Erythroblast (primary cell): ENCODE measurements at regions not wholly inside any gene's neighbourhood (a gene's known extent, or its start where the extent isn't known, plus 50 kb on each side); places are given as distances from the start of the nearest gene placed in this dataset.

ENCODE experiments used
- DNase-seq, 2 experiments: peaks; one replicate each; lab custom pipeline; 2025; lab: John Stamatoyannopoulos, UW
- GATA1 ChIP-seq: IDR thresholded peaks from 2 replicates; pipeline ENCODE4 v1.6.1; 2011; ENCODE audit warnings: low read depth, mild to moderate bottlenecking, control low read depth, low read length, moderate library complexity
- POLR2A ChIP-seq: IDR thresholded peaks from 2 replicates; pipeline ENCODE4 v1.6.1; 2011; ENCODE audit warnings: mild to moderate bottlenecking, low read length

GRCh38 chr18:6616981-6617380 is 112.5 kb upstream of the ARHGAP28 start:
- no peak for DNase-seq

GRCh38 chr18:6621437-6621836 is 108.1 kb upstream of the ARHGAP28 start:
- no peak for DNase-seq
- TF ChIP-seq POLR2A, result no peak
- no peak for TF ChIP-seq GATA1

More at GRCh38 chr18:6616981-6617380, 112.5 kb upstream of the ARHGAP28 start:
- TF ChIP-seq POLR2A (no peak), GATA1 (no peak)

DNA sequence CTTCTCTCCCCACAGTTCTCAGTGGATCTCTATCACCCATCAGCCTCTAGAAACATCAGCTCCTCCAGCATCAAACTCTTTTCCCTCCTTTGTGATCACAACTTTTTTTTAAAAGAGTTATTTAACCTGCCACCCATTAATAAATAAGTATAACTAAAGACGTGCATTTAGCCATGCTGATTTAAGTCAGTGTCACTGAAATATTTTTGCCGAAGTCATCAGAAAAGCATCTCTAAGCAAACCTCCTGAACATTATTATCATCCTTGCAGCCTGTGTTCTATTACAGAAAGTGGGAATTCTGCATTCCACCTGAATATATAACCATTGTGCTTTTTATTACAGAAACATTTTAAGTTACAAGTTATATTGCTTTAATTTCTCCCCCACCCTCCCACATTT is 106.2 kb upstream of the ARHGAP28 start:
- DNase-seq, result no peak
- no peak for TF ChIP-seq GATA1
- no peak for TF ChIP-seq POLR2A

DNA sequence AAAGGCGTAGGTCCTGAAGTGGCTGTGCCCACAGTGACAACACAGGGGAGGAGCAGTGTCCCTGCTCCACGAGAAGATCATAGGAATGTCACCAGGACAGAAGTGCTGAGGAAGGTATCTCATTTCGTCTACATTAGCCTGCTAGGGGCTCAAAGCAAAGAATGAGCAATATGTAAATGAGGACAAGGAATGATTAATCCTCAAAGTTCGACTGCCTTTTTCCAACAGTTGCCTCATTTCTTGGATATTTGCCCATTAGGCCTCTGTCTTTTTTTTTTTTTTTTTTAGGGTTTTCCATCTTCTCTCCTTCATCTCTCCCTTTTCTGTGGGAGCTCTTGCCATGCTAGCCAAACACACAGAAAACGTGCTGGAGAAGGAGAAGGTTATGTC is 105.2 kb upstream of the ARHGAP28 start:
- TF ChIP-seq POLR2A, result no peak
- no peak for DNase-seq

DNA sequence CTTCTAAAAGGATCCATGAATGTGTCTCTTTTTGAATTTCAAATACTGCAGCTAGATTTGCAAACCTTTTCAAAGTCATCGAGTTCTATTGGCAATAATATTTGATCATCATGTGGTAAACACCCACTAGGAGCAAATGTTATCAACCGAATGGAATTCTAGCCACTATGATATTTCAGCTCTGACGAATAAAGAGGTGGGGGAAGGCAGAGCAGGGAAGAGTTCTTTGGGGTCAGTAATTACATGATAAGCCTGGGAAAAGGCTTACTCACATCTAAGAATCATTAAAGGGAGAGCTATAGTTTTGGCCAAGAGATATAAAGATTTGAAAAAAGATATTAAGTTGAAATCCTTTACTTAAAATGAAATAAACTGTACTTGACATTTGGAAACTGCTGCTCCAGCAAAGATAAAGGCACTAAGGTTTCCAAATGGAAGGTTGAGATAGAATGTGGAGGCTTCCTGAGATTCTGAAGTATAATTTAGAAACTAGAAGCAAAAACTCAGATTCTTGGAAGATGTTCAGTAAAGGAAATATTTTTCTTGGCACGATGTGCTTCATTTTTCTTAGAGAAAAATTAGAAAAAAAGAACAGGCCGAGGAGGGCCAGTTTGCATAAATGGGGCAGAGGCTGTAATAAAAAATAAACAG is 104.7 kb upstream of the ARHGAP28 start:
- DNase-seq, result no peak

GRCh38 chr18:6625481-6625880 is 104.0 kb upstream of the ARHGAP28 start:
- DNase-seq, result no peak
- no peak for TF ChIP-seq POLR2A
- TF ChIP-seq GATA1, result no peak

More for the DNA sequence above, 104.7 kb upstream of the ARHGAP28 start:
- TF ChIP-seq GATA1 (no peak), POLR2A (no peak)

- DNase-seq, result no peak
- TF ChIP-seq POLR2A (no peak), GATA1 (no peak)
These were observed 103.1 kb upstream of the ARHGAP28 start for GRCh38 chr18:6626457-6626856.

GRCh38 chr18:6627645-6628044 is 101.9 kb upstream of the ARHGAP28 start:
- no peak for DNase-seq
- TF ChIP-seq POLR2A, result no peak
- TF ChIP-seq GATA1, result no peak

- DNase-seq, result no peak
- no peak for TF ChIP-seq GATA1
- no peak for TF ChIP-seq POLR2A
These were observed 101.3 kb upstream of the ARHGAP28 start for GRCh38 chr18:6628187-6628586.

DNA sequence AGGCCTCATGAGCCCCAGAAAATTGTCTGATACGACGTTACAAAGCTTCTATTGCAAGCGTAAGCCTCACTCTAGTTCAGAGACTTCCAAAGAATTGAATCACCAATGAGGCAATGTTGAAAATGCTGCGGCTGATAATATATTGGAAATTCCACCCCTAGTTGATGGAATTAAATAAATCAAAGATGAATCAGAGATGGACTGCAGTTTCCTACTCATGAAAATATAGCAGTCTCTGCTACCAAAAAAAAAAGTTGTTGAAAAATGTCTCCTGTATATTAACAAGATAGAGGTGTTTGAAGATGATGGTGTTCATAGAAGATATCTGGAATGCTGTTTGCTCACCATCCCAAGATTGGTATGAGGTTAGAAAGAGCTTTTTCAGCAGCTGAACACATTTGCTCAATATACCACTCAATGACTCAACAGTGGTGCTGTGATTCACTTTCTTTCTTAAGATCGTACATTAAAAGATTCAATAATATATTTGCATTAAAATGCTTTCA is 99.8 kb upstream of the ARHGAP28 start:
- no peak for DNase-seq
- no peak for TF ChIP-seq GATA1
- no peak for TF ChIP-seq POLR2A

DNA sequence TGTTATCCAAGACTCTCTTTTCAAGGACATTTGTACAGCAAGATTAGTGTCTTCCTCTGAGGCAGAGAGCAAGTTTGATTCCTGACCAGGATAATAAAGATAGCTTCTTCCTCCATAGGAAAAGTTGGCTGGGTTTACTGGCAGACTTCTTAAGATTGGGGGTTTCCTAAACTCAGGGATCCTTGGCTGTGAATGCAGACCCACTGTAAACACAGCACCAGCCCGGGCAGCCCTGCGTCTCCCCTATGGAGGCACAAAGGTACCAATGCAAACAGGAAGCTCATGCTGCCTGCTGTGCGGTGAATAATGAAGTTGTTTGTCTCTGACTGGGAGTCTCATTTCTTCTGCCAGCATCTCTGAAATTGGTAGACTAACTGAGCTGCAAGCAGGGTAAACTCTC is 96.2 kb upstream of the ARHGAP28 start:
- TF ChIP-seq GATA1, result no peak
- no peak for TF ChIP-seq POLR2A
- no peak for DNase-seq

GRCh38 chr18:6636091-6636490 is 93.4 kb upstream of the ARHGAP28 start:
- no peak for DNase-seq
- TF ChIP-seq POLR2A, result no peak

DNA sequence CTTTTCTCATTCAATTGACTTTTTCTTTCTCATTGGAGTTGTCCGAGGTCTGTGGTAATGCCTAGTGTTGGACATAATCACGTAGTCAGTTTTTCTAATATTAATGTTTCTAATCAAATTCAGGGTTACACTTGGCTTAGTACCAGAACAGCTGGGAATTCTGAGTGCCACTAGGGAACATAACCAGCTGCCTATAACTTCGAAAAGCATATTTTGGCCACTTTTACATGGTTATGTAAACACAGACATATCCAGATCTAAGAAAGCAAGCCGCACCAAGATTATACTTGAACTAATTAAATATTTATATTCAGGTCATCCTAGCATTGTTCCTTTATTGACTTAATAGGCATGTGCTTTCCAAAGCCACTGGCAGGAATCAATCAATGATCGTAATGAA is 91.1 kb upstream of the ARHGAP28 start:
- no peak for DNase-seq
- TF ChIP-seq GATA1 (no peak), POLR2A (no peak)

DNA sequence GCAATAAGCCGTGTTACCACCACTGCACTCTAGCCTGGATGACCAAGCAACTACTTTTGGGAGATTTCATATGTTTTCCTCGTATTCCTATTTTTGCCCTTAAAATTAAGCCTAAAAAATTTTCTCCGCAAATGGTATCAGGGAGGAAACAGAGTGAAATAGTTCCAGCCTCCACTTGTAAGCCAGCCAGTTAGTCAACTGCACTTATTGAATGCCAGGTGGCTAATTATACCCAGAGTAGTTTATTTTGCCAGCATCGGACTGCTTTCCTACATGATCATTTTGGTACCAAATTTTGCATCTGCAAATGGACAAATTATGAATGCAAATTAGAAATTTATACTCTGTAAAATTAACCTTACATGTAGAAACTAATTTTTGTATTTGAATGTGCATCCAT is 90.2 kb upstream of the ARHGAP28 start:
- TF ChIP-seq GATA1 (no peak), POLR2A (no peak)
- no peak for DNase-seq
